RWPE1 (cell line): ENCODE measurements at regions not wholly inside any gene's neighbourhood (a gene's known extent, or its start where the extent isn't known, plus 50 kb on each side); places are given as distances from the start of the nearest gene placed in this dataset.
A peak's percentile ranks its signal among the peaks of the same experiment; 100 is the strongest.

Experiments used
- CTCF ChIA-PET: fragments of 350-600 bp; sonication (Branson Sonifier 250); formaldehyde crosslinking; extraction: SDS; loops from one replicate; lab custom pipeline; 2021; lab: Yijun Ruan, JAX
- POLR2A ChIA-PET: fragments of 400-600 bp; formaldehyde crosslinking; extraction: SDS; loops from one replicate; lab custom pipeline; 2020; ENCODE audit warnings: antibody characterized with exemption; ENCODE audit not compliant: low non-redundant PET; lab: Yijun Ruan, JAX
- DNase-seq: peaks from one replicate; pipeline ENCODE4 v3.0.0; 2012; ENCODE audit warnings: low spot score
- H3K27ac ChIP-seq: fragments of 450-650 bp; 2 replicates; pipeline ENCODE4 v1.5.1; 2017
- CTCF ChIP-seq: fragments of 450-650 bp; conservative IDR thresholded peaks from 2 replicates; pipeline ENCODE4 v1.5.1; 2017; ENCODE audit warnings: low read depth, mild to moderate bottlenecking

- CTCF ChIA-PET = interaction anchor here (0.5 to 1.1 kb wide), 6 partner anchors 242 to 613 kb away, joined by 3 to 4 read pairs (median 3); no protein-coding TSS in a partner anchor
- no peak overlapping the region for H3K27ac ChIP-seq
- peak; percentile 94 for TF ChIP-seq CTCF
- POLR2A ChIA-PET = no interaction called here
- peak; percentile 55 for DNase-seq
These were observed 611.3 kb upstream of the SALL1 start for GRCh38 chr16:51762081-51762996.

GRCh38 chr16:51761001-51761400, 609.9 kb upstream of the SALL1 start:
- POLR2A ChIA-PET = no interaction called here
- TF ChIP-seq CTCF = no peak
- CTCF ChIA-PET = interaction anchor here (0.7 to 1.1 kb wide), 3 partner anchors 11 to 241 kb away, joined by 3 read pairs; no protein-coding TSS in a partner anchor
- DNase-seq = no peak
- H3K27ac ChIP-seq = no peak overlapping the region

GRCh38 chr16:51759999-51760398, 608.9 kb upstream of the SALL1 start:
- CTCF ChIA-PET = interaction anchor here (0.6 kb wide), 1 partner anchor 1399 kb away, joined by 3 read pairs; no protein-coding TSS in a partner anchor
- POLR2A ChIA-PET = no interaction called here
- TF ChIP-seq CTCF = no peak
- no peak overlapping the region for H3K27ac ChIP-seq
- no peak for DNase-seq

GRCh38 chr16:51759329-51759728, 608.3 kb upstream of the SALL1 start:
- ChIA-PET POLR2A (no interaction called here), CTCF (interaction anchor here (0.6 kb wide), 1 partner anchor 1399 kb away, joined by 3 read pairs; no protein-coding TSS in a partner anchor)
- TF ChIP-seq CTCF = no peak
- DNase-seq = no peak
- no peak overlapping the region for H3K27ac ChIP-seq

GRCh38 chr16:51757921-51758479, 606.9 kb upstream of the SALL1 start:
- CTCF ChIA-PET = interaction anchor here (0.5 kb wide), 1 partner anchor 781 kb away, joined by 6 read pairs; no protein-coding TSS in a partner anchor
- no peak overlapping the region for H3K27ac ChIP-seq
- POLR2A ChIA-PET = no interaction called here
- TF ChIP-seq CTCF = no peak
- DNase-seq = no peak

- DNase-seq = no peak
- ChIA-PET CTCF (interaction anchor here (0.5 kb wide), 1 partner anchor 781 kb away, joined by 6 read pairs; no protein-coding TSS in a partner anchor), POLR2A (no interaction called here)
- no peak for TF ChIP-seq CTCF
- H3K27ac ChIP-seq = no peak overlapping the region
These were observed 606.4 kb upstream of the SALL1 start for GRCh38 chr16:51757505-51757904.
